Astrocyte of the cerebellum (primary cell): ENCODE measurements at regions not wholly inside any gene's neighbourhood (a gene's known extent, or its start where the extent isn't known, plus 50 kb on each side); places are given as distances from the start of the nearest gene placed in this dataset.

Experiments used
- DNase-seq: peaks from one replicate; pipeline ENCODE4 v3.0.0-alpha.2; 2011; ENCODE audit warnings: low read depth
- H3K4me3 ChIP-seq: 2 replicates; pipeline ENCODE4 v1.5.1; 2011; ENCODE audit warnings: mild to moderate bottlenecking, low read depth, low read length, moderate library complexity
- CTCF ChIP-seq: IDR thresholded peaks from 2 replicates; pipeline ENCODE4 v1.5.1; 2012; ENCODE audit warnings: low read length, low read depth, moderate library complexity, mild to moderate bottlenecking; ENCODE audit errors: missing control alignments
- in situ Hi-C: cut with HindIII; loops from 2 replicates; pipeline ENCODE4 v1.10.0; 2017; ENCODE audit warnings: low sequenced_read_pairs

GRCh38 chr11:127448101-127448500, 447.5 kb upstream of the KIRREL3 start:
- no peak for TF ChIP-seq CTCF
- H3K4me3 ChIP-seq, result no peak overlapping the region
- no peak for DNase-seq
- in situ Hi-C loops, result no loop called here

DNA sequence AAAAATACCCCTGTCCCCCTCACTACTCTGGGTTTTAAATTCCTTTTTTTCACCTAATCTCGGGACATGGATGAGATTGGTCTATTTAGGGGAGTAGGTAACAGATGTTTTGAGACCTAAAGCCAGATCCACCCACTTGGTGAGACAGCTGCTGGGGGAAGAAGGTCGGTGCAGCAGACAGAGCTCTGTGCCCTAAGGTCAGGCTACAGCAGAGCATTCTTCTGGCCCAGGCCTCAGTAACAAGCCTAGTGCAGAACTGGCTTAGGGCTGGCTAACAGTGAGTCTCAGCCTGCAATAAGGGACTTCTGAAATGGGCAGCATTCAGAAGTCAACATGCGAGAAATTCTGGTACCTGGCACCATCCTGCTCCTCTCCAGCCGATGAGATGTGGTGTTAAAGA, 444.9 kb upstream of the KIRREL3 start:
- in situ Hi-C loops, result no loop called here
- DNase-seq, result no peak
- no peak overlapping the region for H3K4me3 ChIP-seq
- no peak for TF ChIP-seq CTCF

DNA sequence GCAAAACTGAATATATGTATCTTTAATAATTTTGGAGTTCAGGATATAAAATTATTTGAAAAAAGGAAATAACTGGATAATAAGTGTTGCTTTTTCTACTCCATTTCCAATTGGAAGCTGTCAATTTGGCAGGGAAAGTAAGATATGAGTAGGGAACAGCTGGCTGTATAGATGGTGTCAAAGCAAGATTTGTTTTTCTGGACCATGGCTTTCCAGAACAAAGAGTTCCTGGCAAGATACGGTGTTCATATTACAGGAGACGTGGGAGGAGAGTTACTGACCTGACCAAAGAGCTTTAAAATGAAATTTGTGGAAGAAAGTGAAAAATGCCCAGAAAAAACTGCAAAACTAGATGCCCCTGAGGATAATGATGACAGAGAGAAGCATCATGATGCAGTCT, 442.7 kb upstream of the KIRREL3 start:
- in situ Hi-C loops, result no loop called here

DNA sequence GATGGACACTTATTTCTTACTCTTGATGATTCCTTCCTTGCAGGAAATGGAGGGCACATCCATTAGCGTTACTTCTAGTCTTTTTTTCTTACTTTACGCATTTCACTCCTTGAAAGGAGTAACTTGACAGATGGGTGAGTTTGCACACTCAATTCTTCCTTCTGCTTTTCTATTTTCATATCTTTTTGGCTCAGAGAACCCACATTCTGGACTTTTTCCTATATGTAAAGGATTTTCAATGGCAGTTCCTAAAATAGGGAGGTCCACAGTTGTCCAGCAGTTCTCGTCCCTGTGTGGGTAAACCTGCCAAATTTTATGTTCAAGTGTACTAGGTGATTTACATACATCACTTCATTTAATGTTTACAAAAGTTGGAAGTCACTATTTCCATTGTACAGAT, 440.0 kb upstream of the KIRREL3 start:
- H3K4me3 ChIP-seq, result no peak overlapping the region
- DNase-seq, result no peak
- no peak for TF ChIP-seq CTCF
- in situ Hi-C loops, result no loop called here

More for the DNA sequence above, 442.7 kb upstream of the KIRREL3 start:
- no peak overlapping the region for H3K4me3 ChIP-seq
- no peak for DNase-seq
- TF ChIP-seq CTCF, result no peak

DNA sequence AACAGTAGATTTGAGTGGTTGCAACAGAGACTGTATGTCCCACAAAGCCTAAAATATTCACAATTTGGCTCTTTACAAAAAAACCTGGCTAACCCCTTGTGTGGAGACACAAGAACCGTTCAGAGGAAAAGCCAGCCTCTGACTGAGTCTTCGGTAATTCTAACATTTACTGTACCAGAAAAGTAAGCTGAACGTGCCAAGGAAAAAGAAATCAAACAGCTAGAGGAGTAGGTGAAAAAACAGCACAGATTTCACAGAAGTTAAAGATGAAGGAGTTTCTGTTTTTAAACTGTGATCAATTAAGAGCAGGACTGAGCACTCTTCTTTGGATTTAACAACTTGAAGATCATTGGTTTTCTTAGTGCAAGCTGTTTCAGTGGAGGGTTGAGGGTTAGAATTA, 424.7 kb upstream of the KIRREL3 start:
- DNase-seq, result no peak
- H3K4me3 ChIP-seq, result no peak overlapping the region
- no peak for TF ChIP-seq CTCF
- in situ Hi-C loops, result no loop called here

GRCh38 chr11:127424661-127425060, 424.1 kb upstream of the KIRREL3 start:
- TF ChIP-seq CTCF, result no peak
- H3K4me3 ChIP-seq, result no peak overlapping the region
- DNase-seq, result no peak
- in situ Hi-C loops, result no loop called here

GRCh38 chr11:127420139-127420538, 419.6 kb upstream of the KIRREL3 start:
- DNase-seq, result no peak
- no peak overlapping the region for H3K4me3 ChIP-seq
- TF ChIP-seq CTCF, result no peak
- in situ Hi-C loops, result no loop called here
